RWPE1 (cell line): ENCODE measurements at regions not wholly inside any gene's neighbourhood (a gene's known extent, or its start where the extent isn't known, plus 50 kb on each side); places are given as distances from the start of the nearest gene placed in this dataset.

ENCODE experiments used
- CTCF ChIA-PET: fragments of 350-600 bp; sonication (Branson Sonifier 250); formaldehyde crosslinking; extraction: SDS; loops from one replicate; lab custom pipeline; 2021; lab: Yijun Ruan, JAX
- POLR2A ChIA-PET: fragments of 400-600 bp; formaldehyde crosslinking; extraction: SDS; loops from one replicate; lab custom pipeline; 2020; ENCODE audit warnings: antibody characterized with exemption; ENCODE audit not compliant: low non-redundant PET; lab: Yijun Ruan, JAX
- DNase-seq: peaks from one replicate; pipeline ENCODE4 v3.0.0; 2012; ENCODE audit warnings: low spot score
- H3K27ac ChIP-seq: fragments of 450-650 bp; 2 replicates; pipeline ENCODE4 v1.5.1; 2017
- TF ChIP-seq, protein P1 (sequence below): fragments of 450-650 bp; conservative IDR thresholded peaks from 2 replicates; pipeline ENCODE4 v1.5.1; 2017; ENCODE audit warnings: low read depth, mild to moderate bottlenecking

DNA sequence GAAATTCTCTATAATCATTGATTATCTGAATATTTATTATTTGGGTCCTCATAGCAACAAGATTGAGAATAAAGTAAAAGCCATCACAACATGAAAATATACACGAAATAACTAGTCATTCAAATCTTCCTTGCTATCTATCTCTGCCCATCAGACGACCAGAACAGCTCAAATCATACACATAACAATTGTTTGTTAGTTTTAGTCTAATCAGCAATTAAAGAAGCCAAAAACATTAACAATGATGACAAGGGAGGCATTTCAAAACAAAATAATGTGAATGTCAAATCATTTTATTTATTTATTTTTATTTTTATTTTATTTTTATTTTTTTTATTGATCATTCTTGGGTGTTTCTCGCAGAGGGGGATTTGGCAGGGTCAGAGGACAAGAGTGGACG is 106.0 kb upstream of the BNC2 start:
- DNase-seq: no peak

DNA sequence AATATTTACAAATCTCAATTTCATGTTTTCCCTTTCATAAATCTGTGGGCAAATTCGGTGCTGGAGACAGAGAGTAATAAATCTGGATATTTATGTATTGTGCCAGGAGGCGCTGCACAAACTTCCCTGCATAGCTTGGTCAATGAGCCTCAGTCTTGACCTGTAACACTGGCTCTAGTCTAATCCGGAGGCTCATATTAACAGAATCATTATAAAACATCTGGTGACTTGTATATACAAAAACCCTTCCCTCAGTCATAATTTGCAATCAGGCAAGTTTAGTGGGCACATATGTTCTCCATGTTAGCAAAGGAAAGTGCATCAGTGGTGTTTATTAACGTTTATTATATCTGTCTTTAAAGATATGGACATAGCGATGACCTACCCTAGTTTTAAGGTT is 104.0 kb upstream of the BNC2 start:
- TF ChIP-seq, protein P1, sequence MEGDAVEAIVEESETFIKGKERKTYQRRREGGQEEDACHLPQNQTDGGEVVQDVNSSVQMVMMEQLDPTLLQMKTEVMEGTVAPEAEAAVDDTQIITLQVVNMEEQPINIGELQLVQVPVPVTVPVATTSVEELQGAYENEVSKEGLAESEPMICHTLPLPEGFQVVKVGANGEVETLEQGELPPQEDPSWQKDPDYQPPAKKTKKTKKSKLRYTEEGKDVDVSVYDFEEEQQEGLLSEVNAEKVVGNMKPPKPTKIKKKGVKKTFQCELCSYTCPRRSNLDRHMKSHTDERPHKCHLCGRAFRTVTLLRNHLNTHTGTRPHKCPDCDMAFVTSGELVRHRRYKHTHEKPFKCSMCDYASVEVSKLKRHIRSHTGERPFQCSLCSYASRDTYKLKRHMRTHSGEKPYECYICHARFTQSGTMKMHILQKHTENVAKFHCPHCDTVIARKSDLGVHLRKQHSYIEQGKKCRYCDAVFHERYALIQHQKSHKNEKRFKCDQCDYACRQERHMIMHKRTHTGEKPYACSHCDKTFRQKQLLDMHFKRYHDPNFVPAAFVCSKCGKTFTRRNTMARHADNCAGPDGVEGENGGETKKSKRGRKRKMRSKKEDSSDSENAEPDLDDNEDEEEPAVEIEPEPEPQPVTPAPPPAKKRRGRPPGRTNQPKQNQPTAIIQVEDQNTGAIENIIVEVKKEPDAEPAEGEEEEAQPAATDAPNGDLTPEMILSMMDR: no peak
- ChIA-PET CTCF (no interaction called here), POLR2A (no interaction called here)
- no peak for DNase-seq
- no peak overlapping the region for H3K27ac ChIP-seq

More for the DNA sequence above, 106.0 kb upstream of the BNC2 start:
- POLR2A ChIA-PET: no interaction called here
- TF ChIP-seq, protein P1: no peak
- H3K27ac ChIP-seq: no peak overlapping the region
- CTCF ChIA-PET: no interaction called here

DNA sequence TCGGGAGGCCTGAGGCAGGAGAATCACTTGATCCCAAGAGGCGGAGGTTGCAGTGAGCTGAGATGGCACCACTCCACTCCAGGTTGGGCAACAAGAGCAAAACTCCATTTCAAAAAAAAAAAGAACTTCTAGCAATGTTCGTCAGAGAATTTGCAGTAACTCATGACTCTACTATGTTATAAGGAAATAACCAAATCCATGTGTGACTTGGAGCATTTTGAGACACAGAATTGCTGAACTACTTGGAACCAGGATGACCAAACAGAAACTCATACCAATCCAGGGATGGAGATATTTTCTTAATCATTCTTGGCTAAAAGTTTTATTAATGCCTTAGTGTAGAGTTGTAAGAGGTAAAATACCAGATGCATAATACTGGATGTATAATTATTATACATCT is 99.9 kb upstream of the BNC2 start:
- H3K27ac ChIP-seq: no peak overlapping the region
- TF ChIP-seq, protein P1: no peak
- ChIA-PET POLR2A (no interaction called here), CTCF (interaction anchor here (0.7 kb wide), 1 partner anchor 57 kb away, joined by 3 read pairs; no protein-coding TSS in a partner anchor)
- no peak for DNase-seq

DNA sequence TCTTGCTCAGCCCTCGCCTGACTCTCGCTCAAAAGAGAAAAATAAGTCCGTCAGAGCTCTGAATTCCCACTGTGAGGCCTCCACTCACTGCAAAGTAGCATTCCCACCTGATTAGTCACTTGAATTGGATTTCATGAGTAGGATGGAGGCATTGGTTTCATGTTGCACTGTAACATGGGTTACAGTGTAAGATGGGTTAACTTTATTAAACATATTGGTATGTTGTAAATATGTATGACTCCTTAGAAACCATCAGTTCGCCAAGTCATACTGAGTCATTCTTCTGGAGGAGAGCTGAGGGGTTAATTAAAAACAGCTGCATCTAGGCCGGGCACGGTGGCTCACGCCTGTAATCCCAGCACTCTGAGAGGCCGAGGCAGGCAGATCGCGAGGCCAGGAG is 93.8 kb upstream of the BNC2 start:
- DNase-seq: peak; percentile 80
- ChIA-PET POLR2A (no interaction called here), CTCF (no interaction called here)
- no peak overlapping the region for H3K27ac ChIP-seq
- TF ChIP-seq, protein P1: no peak

DNA sequence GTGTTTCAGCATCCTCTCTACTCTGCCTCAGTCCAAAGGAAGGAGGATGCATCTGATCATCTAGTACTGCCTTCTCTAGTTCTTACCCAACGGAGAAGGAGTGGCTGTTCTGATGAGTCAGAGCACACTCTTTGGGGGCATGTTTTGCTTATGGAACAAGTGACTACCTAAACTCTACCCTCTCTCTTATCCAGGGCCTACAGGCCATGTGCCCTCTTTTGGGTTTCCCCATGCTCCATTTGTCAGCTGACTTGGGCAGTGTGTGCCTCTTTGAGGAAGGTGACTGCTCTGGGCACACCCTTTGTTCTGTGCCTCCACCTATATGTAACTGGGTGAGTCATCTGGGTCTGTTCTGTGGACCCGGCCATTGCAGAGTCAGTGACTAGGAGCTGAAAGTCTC is 89.6 kb upstream of the BNC2 start:
- ChIA-PET POLR2A (no interaction called here), CTCF (no interaction called here)
- TF ChIP-seq, protein P1: no peak
- DNase-seq: peak; percentile 8
- H3K27ac ChIP-seq: no peak overlapping the region

DNA sequence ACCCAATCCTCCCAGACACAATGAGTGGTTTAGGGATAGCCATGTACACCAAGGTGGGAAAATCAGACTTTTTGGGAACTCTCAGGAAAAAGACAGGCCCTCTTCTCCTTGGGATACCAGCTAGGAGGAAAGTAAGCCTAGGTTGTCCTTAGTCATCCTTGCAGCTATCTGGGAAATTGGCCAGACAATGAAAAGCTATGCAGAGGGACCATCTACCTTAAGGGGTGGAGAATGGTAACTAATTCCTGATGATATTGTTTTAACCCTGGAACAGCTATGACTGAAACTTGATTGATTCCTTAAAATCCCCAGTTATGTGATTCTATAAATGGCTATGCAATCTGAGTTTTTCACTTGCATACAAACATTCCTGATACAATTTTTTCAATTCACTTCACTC is 88.9 kb upstream of the BNC2 start:
- TF ChIP-seq, protein P1: no peak
- POLR2A ChIA-PET: no interaction called here
- no peak overlapping the region for H3K27ac ChIP-seq
- no peak for DNase-seq
- CTCF ChIA-PET: no interaction called here

DNA sequence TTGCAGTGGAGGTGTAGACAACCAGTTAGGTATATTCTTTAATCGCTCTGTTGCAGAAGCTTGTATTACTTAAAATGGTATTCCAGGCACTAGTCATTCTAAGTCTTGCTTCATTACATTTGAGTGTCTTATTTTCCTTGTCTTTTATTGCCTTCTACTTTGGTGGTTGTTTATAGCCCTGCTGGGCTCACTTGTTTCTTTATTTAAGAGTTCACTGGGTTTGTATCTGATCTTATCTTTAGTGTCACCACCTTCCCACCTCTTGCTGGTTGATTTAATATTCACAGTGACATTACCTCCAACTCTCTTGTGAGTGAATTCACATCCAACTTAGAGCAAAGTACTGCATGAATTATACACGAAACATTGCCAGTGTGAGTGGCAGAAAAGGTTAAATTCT is 83.6 kb upstream of the BNC2 start:
- ChIA-PET POLR2A (no interaction called here), CTCF (no interaction called here)
- no peak overlapping the region for H3K27ac ChIP-seq
- TF ChIP-seq, protein P1: no peak
- DNase-seq: no peak
